Panc1 (cell line): ENCODE measurements at regions not wholly inside any gene's neighbourhood (a gene's known extent, or its start where the extent isn't known, plus 50 kb on each side); places are given as distances from the start of the nearest gene placed in this dataset.

Experiments
- ATAC-seq: fragments of 200-7000 bp; cut with Tn5 transposase; 2 replicates; pipeline ENCODE4 v1.9.1; 2020; ENCODE audit warnings: mild to moderate bottlenecking, moderate library complexity
- BruUV-seq: library from RNA; stranded (reverse); fragments of 400-500 nt; replicated peaks from 2 replicates; lab custom pipeline; 2021; lab: Mats Ljungman, UMichigan
- CTCF ChIA-PET: fragments of 300-600 bp; sonication (Branson Sonifier 250); formaldehyde crosslinking; loops from one replicate; lab custom pipeline; 2022; ENCODE audit warnings: antibody characterized with exemption; lab: Charles Lee
- POLR2A ChIA-PET: fragments of 300-600 bp; sonication (Branson Sonifier 250); formaldehyde crosslinking; loops from one replicate; lab custom pipeline; 2022; ENCODE audit warnings: antibody characterized with exemption; lab: Charles Lee
- DNase-seq: peaks from one replicate; pipeline ENCODE4 v3.0.0-alpha.2; 2010; ENCODE audit warnings: low read depth, low spot score
- H3K27ac ChIP-seq: 2 replicates; pipeline ENCODE4 v1.5.1; 2011; ENCODE audit warnings: mild to moderate bottlenecking, low read length, inconsistent platforms
- H3K27me3 ChIP-seq: fragments of 200-500 bp; sonication (Bioruptor generic); 2 replicates; pipeline ENCODE4 v1.6.0; 2014; ENCODE audit warnings: low read length, inconsistent platforms; ENCODE audit not compliant: control insufficient read depth, insufficient read depth
- H3K36me3 ChIP-seq: fragments of 200-500 bp; sonication (Bioruptor generic); 2 replicates; pipeline ENCODE4 v1.5.1; 2014; ENCODE audit warnings: inconsistent platforms, mild to moderate bottlenecking, low read length, moderate library complexity; ENCODE audit not compliant: control insufficient read depth, insufficient read depth
- H3K4me1 ChIP-seq: 2 replicates; pipeline ENCODE4 v1.5.1; 2011; ENCODE audit warnings: inconsistent platforms, mild to moderate bottlenecking, low read length, moderate library complexity; ENCODE audit not compliant: control insufficient read depth, insufficient read depth
- H3K4me3 ChIP-seq, 2 experiments: 2 replicates each; pipeline ENCODE4 v1.5.1; 2011 to 2012; ENCODE audit warnings: low read depth in 2 of 2, low read length in 2 of 2, mild to moderate bottlenecking in 2 of 2, inconsistent platforms in 1 of 2, moderate library complexity in 1 of 2
- H3K9me3 ChIP-seq: fragments of 200-500 bp; sonication (Bioruptor generic); 2 replicates; pipeline ENCODE4 v1.5.1; 2014; ENCODE audit warnings: low read depth, mild to moderate bottlenecking, inconsistent platforms, low read length, moderate library complexity; ENCODE audit not compliant: control insufficient read depth, insufficient read depth
- POLR2AphosphoS5 ChIP-seq: IDR thresholded peaks from 2 replicates; pipeline ENCODE4 v1.6.1; 2012; ENCODE audit warnings: mild to moderate bottlenecking, low read depth, low read length, moderate library complexity
- SIN3A ChIP-seq: IDR thresholded peaks from 2 replicates; pipeline ENCODE4 v1.6.1; 2012; ENCODE audit warnings: low read depth, mild to moderate bottlenecking, low read length, moderate library complexity, borderline replicate concordance; ENCODE audit not compliant: insufficient read depth
- TCF7L2 ChIP-seq: IDR thresholded peaks from 2 replicates; pipeline ENCODE4 v1.6.1; 2011; ENCODE audit warnings: mild to moderate bottlenecking, low read depth, low read length, inconsistent platforms
- in situ Hi-C: cut with HindIII; loops from 2 replicates; pipeline ENCODE4 v1.10.0; 2016; ENCODE audit warnings: low sequenced_read_pairs, low pct_unique_long_range_greater_than_20kb
- intact Hi-C: fragments of 100-400 bp; cut with micrococcal nuclease; formaldehyde crosslinking; loops from one replicate; pipeline ENCODE4 v1.10.0; 2022; ENCODE audit not compliant: unreplicated experiment
- TF ChIP-seq, protein P1 (sequence below): fragments of 450-650 bp; IDR thresholded peaks from 2 replicates; pipeline ENCODE4 v1.5.1; 2017; ENCODE audit warnings: mild to moderate bottlenecking
- TF ChIP-seq, protein P2 (sequence below), 2 experiments: IDR thresholded peaks; 2 replicates each; pipeline ENCODE4 v1.6.1; 2011 to 2012; ENCODE audit warnings: low read depth in 2 of 2, control low read depth in 1 of 2, low read length in 1 of 2, mild to moderate bottlenecking in 1 of 2, moderate library complexity in 1 of 2; ENCODE audit not compliant: insufficient read depth in 1 of 2

DNA sequence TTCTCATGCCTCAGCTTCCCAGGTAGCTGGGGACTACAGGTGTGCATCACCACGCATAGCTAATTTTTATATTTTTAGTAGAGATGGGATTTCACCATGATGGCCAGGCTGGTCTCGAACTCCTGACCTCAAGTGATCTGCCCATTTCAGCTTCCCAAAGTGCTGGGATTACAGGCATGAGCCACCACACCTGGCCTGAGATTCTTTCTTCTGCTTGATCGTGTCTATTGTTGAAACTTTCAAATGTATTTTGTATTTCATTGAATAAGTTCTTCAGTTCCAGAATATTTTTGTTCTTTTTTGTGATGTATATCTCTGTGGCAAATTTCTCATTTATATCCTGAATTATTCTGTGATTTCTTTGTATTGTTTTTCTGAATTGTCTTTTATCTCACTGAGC lies 1063.3 kb upstream of the WWC1 start:
- DNase-seq, result no peak
- intact Hi-C loops (no loop called here), in situ Hi-C loops (no loop called here)
- no peaks in the 10 kb centered on the region for H3K36me3 ChIP-seq
- no peaks in the 10 kb centered on the region for H3K27me3 ChIP-seq
- ATAC-seq, result no peak
- 0 out of 2 replicates have a peak, but pooled peaks cover 5% of the 10 kb centered on the region for H3K9me3 ChIP-seq
- BruUV-seq, result no TSS peak
- no peak overlapping the region for H3K4me3 ChIP-seq
- CTCF ChIA-PET, result no interaction called here
- POLR2A ChIA-PET, result no interaction called here
- TF ChIP-seq POLR2AphosphoS5 (no peak), SIN3A (no peak), TCF7L2 (no peak)
- TF ChIP-seq, protein P1, sequence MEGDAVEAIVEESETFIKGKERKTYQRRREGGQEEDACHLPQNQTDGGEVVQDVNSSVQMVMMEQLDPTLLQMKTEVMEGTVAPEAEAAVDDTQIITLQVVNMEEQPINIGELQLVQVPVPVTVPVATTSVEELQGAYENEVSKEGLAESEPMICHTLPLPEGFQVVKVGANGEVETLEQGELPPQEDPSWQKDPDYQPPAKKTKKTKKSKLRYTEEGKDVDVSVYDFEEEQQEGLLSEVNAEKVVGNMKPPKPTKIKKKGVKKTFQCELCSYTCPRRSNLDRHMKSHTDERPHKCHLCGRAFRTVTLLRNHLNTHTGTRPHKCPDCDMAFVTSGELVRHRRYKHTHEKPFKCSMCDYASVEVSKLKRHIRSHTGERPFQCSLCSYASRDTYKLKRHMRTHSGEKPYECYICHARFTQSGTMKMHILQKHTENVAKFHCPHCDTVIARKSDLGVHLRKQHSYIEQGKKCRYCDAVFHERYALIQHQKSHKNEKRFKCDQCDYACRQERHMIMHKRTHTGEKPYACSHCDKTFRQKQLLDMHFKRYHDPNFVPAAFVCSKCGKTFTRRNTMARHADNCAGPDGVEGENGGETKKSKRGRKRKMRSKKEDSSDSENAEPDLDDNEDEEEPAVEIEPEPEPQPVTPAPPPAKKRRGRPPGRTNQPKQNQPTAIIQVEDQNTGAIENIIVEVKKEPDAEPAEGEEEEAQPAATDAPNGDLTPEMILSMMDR, result no peak
- TF ChIP-seq, protein P2, sequence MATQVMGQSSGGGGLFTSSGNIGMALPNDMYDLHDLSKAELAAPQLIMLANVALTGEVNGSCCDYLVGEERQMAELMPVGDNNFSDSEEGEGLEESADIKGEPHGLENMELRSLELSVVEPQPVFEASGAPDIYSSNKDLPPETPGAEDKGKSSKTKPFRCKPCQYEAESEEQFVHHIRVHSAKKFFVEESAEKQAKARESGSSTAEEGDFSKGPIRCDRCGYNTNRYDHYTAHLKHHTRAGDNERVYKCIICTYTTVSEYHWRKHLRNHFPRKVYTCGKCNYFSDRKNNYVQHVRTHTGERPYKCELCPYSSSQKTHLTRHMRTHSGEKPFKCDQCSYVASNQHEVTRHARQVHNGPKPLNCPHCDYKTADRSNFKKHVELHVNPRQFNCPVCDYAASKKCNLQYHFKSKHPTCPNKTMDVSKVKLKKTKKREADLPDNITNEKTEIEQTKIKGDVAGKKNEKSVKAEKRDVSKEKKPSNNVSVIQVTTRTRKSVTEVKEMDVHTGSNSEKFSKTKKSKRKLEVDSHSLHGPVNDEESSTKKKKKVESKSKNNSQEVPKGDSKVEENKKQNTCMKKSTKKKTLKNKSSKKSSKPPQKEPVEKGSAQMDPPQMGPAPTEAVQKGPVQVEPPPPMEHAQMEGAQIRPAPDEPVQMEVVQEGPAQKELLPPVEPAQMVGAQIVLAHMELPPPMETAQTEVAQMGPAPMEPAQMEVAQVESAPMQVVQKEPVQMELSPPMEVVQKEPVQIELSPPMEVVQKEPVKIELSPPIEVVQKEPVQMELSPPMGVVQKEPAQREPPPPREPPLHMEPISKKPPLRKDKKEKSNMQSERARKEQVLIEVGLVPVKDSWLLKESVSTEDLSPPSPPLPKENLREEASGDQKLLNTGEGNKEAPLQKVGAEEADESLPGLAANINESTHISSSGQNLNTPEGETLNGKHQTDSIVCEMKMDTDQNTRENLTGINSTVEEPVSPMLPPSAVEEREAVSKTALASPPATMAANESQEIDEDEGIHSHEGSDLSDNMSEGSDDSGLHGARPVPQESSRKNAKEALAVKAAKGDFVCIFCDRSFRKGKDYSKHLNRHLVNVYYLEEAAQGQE (IDR thresholded peaks at IDR 0.05; ENCODE audit: insufficient read depth in 1 of 2, low read depth in 2 of 2, low read length in 1 of 2), result no peak
- H3K4me1 ChIP-seq, result no peaks in the 10 kb centered on the region
- no peak overlapping the region for H3K27ac ChIP-seq

DNA sequence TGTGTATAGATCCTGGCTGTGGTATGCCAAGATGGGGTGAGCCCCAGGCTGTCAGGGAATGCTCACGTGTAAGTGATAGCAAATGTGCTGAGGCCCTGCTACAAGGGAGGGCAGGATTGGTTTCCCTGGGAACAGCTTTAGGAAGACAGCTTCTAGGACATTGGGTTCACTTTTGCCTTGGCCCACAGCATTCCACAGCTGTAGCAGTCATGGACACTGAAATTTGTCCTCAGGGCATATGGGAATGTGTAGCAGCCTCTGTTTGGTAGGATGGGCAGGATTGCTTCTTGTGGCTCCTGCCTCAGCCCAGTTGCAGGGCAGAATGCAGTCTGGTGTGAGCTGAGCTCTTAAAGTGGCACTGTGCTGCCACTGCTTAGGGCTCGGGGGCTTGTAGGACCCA lies 1061.7 kb upstream of the WWC1 start:
- BruUV-seq, result no TSS peak
- Histone ChIP-seq H3K36me3 (no peaks in the 10 kb centered on the region), H3K4me1 (no peaks in the 10 kb centered on the region), H3K9me3 (0 out of 2 replicates have a peak, but pooled peaks cover 5% of the 10 kb centered on the region), H3K27me3 (no peaks in the 10 kb centered on the region), H3K27ac (no peak overlapping the region), H3K4me3 (no peak overlapping the region)
- intact Hi-C loops (no loop called here), in situ Hi-C loops (no loop called here)
- ATAC-seq (no peak), DNase-seq (no peak)
- ChIA-PET CTCF (no interaction called here), POLR2A (no interaction called here)
- TF ChIP-seq, protein P2 (IDR thresholded peaks at IDR 0.05; ENCODE audit: insufficient read depth in 1 of 2, low read depth in 2 of 2, low read length in 1 of 2), result no peak
- TF ChIP-seq SIN3A (no peak), TCF7L2 (no peak), POLR2AphosphoS5 (no peak)
- TF ChIP-seq, protein P1, result no peak
